ENCODE measurements at regions not wholly inside any gene's neighbourhood (a gene's known extent, or its start where the extent isn't known, plus 50 kb on each side); places are given as distances from the start of the nearest gene placed in this dataset.
"Not testable (repeated sequence)": the region's sequence is repeated elsewhere in the genome, so short reads cannot be mapped to it uniquely, and the experiment has no call there.

- DNase-seq (ENCODE audit: low read depth in 4 of 4, low spot score in 2 of 4) = no peak
Measured at GRCh38 chr16:88326611-88327485, 55.9 kb upstream of the ZNF469 start.

- peak in 1 of 4 donors; percentile 28 for DNase-seq (ENCODE audit: low read depth in 4 of 4, low spot score in 2 of 4)
Measured at GRCh38 chr16:88327561-88328312, 55.0 kb upstream of the ZNF469 start.

- DNase-seq (ENCODE audit: low read depth in 4 of 4, low spot score in 2 of 4) = no peak
Measured at GRCh38 chr16:88328313-88328980, 54.3 kb upstream of the ZNF469 start.

- no peak for DNase-seq (ENCODE audit: low read depth in 4 of 4, low spot score in 2 of 4)
Measured at GRCh38 chr16:88329726-88330700, 52.7 kb upstream of the ZNF469 start.

- no peak for DNase-seq (ENCODE audit: low read depth in 4 of 4, low spot score in 2 of 4)
Measured at GRCh38 chr16:88330971-88331890, 51.5 kb upstream of the ZNF469 start.

- no peak for DNase-seq (ENCODE audit: low read depth in 4 of 4, low spot score in 2 of 4)
Measured at GRCh38 chr16:88331989-88332920, 50.5 kb upstream of the ZNF469 start.

- not testable (repeated sequence) for DNase-seq (ENCODE audit: low read depth in 4 of 4, low spot score in 2 of 4)
Measured at GRCh38 chr16:88332921-88333825, 49.6 kb upstream of the ZNF469 start.
